ENCODE measurements at regions not wholly inside any gene's neighbourhood (a gene's known extent, or its start where the extent isn't known, plus 50 kb on each side); places are given as distances from the start of the nearest gene placed in this dataset.

DNA sequence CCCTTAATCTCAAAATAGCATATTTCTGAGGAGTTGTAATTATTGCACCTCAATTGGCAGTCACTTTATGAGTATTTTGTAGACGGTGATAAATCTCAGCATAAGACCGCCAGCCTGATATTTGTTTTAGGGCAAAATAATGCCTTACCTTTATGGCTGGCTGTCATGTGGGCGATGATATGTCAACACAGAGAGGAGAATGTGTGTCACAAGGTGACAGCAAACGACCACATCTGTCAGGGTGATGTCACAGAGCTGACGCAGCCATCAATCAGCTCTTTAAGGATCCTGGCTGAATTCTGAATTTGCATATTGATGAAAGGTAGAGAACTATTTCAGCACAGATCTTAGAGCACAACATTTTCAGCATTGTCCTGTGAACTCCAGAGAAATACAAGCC lies 209.7 kb downstream of the CEP135 start:
- TF ChIP-seq, protein P1, sequence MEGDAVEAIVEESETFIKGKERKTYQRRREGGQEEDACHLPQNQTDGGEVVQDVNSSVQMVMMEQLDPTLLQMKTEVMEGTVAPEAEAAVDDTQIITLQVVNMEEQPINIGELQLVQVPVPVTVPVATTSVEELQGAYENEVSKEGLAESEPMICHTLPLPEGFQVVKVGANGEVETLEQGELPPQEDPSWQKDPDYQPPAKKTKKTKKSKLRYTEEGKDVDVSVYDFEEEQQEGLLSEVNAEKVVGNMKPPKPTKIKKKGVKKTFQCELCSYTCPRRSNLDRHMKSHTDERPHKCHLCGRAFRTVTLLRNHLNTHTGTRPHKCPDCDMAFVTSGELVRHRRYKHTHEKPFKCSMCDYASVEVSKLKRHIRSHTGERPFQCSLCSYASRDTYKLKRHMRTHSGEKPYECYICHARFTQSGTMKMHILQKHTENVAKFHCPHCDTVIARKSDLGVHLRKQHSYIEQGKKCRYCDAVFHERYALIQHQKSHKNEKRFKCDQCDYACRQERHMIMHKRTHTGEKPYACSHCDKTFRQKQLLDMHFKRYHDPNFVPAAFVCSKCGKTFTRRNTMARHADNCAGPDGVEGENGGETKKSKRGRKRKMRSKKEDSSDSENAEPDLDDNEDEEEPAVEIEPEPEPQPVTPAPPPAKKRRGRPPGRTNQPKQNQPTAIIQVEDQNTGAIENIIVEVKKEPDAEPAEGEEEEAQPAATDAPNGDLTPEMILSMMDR (IDR thresholded peaks at IDR 0.05; ENCODE audit: borderline replicate concordance, insufficient read depth, low read depth, low read length): no peak
- no peak overlapping the region for H3K4me3 ChIP-seq (ENCODE audit: low read depth, low read length)

DNA sequence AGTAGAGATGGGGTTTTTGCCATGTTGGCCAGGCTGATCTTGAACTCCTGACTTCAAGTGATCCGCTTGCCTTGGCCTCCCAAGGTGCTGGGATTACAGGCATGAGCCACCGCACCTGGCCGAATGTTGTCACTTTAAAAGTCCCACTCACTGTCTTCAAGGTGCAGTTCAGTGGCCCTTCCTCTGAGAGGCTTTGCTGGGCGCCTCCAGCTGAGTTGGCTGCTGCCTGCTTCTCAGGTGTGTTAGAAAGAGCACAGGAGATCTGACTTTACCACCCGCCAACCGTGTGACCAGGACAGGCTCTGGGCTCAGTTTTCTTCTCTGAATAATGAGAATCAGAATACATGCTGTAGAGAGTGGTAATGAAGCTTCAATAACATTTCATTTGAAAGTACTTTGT lies 207.4 kb downstream of the CEP135 start:
- TF ChIP-seq, protein P1 (IDR thresholded peaks at IDR 0.05; ENCODE audit: borderline replicate concordance, insufficient read depth, low read depth, low read length): no peak
- H3K4me3 ChIP-seq (ENCODE audit: low read depth, low read length): no peak overlapping the region

DNA sequence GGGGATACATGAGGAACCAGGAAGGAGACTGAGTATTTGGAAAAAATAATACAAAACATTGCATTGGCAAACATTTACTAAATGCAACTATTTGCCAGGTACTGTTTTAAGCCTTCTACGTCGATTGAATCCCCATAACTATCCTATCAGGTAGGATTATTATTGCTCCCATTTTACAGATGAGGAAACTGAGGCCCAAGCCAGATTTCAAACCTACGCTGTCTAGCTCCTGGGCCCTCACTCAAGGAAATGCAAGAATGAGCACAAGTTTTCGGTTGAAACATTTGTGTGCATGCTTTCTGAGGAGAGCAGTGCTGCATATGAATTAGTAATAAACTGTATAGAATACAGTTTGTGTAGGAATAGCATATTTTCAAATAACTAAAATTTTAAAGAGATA lies 206.7 kb downstream of the CEP135 start:
- H3K4me3 ChIP-seq (ENCODE audit: low read depth, low read length): no peak overlapping the region
- TF ChIP-seq, protein P1 (IDR thresholded peaks at IDR 0.05; ENCODE audit: borderline replicate concordance, insufficient read depth, low read depth, low read length): no peak

DNA sequence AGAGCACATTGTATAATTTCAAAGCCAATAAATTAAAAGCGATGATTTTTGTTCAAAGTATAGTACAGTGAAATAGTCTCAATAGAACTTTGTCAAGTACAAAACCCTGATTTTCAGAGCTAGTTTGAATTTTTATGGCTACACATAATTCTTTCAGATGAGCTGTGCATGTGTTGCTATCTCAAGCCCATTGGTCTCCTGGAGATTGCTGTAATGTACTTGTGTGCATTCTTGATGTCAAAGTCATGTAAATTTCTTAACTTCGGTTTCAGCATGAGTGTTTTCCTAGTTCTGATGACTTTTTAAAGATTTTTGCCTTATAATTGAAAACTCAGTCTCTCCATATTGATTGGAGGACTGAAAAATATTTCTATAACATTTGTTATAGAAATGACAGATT lies 200.8 kb downstream of the CEP135 start:
- no peak overlapping the region for H3K4me3 ChIP-seq (ENCODE audit: low read depth, low read length)
- TF ChIP-seq, protein P1 (IDR thresholded peaks at IDR 0.05; ENCODE audit: borderline replicate concordance, insufficient read depth, low read depth, low read length): no peak

DNA sequence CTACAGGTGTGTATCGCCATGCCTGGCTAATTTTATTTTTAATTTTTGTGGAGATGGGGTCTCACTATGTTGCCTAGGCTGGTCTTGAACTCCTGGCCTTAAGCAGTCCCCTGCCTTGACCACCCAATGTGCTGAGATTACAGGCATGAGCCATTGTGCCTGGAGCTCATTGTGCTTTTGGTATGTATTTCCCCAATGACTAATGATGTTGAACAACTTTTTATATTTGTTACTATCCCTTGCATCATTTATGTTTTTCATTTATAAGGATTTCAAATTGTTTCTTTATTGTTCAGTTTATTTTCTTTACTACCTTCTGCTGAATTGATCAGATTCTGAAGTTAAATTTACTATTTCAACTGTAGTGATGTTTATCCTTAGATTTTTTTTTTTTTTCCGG lies 199.7 kb downstream of the CEP135 start:
- H3K4me3 ChIP-seq (ENCODE audit: low read depth, low read length): no peak overlapping the region
- TF ChIP-seq, protein P1 (IDR thresholded peaks at IDR 0.05; ENCODE audit: borderline replicate concordance, insufficient read depth, low read depth, low read length): no peak

DNA sequence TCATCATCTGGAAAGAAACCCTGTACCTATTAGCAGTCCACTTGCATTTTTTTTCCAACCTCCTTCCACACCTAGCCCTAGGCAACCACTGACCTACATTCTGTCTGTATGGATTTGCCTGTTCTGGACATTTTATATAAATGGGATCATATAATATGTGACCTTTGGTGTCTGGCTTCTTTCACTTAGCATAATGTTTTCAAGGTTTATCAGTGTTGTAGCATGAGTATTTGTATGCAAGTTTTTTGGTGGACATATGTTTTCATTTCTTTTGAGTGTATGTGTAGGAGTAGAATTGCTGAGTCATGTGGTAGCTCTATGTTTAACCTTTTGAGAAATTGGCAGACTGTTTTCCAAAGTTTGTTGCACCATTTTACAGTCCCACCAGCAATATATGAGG lies 198.6 kb downstream of the CEP135 start:
- no peak overlapping the region for H3K4me3 ChIP-seq (ENCODE audit: low read depth, low read length)
- TF ChIP-seq, protein P1 (IDR thresholded peaks at IDR 0.05; ENCODE audit: borderline replicate concordance, insufficient read depth, low read depth, low read length): no peak

DNA sequence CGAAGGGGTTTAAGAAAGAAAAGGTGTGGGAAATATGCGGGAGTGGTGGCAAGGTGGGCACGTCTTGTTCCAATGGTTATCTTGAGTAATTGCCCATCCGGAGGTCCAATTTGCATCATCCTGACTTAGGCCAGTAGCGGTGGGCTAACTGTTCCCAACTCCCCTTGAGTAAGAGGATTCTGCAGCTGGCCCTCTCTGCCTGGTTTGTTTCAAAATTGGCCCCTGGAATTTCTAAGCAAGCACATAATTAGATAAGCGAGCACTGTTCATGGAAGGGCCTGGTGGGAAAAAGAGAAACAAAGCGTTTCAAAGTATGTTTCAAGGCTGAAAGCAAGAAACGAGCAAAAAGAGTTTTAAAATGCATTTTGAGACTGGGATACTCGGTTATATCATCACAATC lies 198.2 kb downstream of the CEP135 start:
- TF ChIP-seq, protein P1 (IDR thresholded peaks at IDR 0.05; ENCODE audit: borderline replicate concordance, insufficient read depth, low read depth, low read length): no peak
- no peak overlapping the region for H3K4me3 ChIP-seq (ENCODE audit: low read depth, low read length)

Measured in GM12875 (cell line).